Left lung (tissue), 4 donors: ENCODE measurements at regions not wholly inside any gene's neighbourhood (a gene's known extent, or its start where the extent isn't known, plus 50 kb on each side); places are given as distances from the start of the nearest gene placed in this dataset.
"Not testable (repeated sequence)": the region's sequence is repeated elsewhere in the genome, so short reads cannot be mapped to it uniquely, and the experiment has no call there.

ENCODE experiments used
- ATAC-seq: fragments of 200-7000 bp; cut with Tn5 transposase; one replicate; pipeline ENCODE4 v1.9.1; 2020; ENCODE audit warnings: moderate library complexity
- DNase-seq, 4 donors: peaks; one replicate each; pipeline ENCODE4 v3.0.0-alpha.2; 2013 to 2020
- H3K27ac ChIP-seq, 2 donors: fragments of 200-600 bp; sonication (generic) in 1 of 2; one replicate each; pipeline versions ENCODE4 v1.5.0 to v1.8.0; 2020 to 2021
- H3K27me3 ChIP-seq, 2 donors: fragments of 200-600 bp; sonication (generic) in 1 of 2; one replicate each; pipeline versions ENCODE4 v1.5.0 to v1.8.0; 2020 to 2021
- H3K36me3 ChIP-seq, 2 donors: fragments of 200-600 bp; sonication (generic) in 1 of 2; one replicate each; pipeline versions ENCODE4 v1.5.0 to v1.8.0; 2020 to 2021
- H3K4me1 ChIP-seq, 2 donors: fragments of 200-600 bp; one replicate each; pipeline ENCODE4 v1.8.0; 2021
- H3K4me3 ChIP-seq, 2 donors: fragments of 200-600 bp; sonication (generic) in 1 of 2; one replicate each; pipeline versions ENCODE4 v1.5.0 to v1.8.0; 2020 to 2021; ENCODE audit warnings: mild to moderate bottlenecking in 1 of 2
- H3K9me3 ChIP-seq, 2 donors: fragments of 200-600 bp; sonication (generic) in 1 of 2; one replicate each; pipeline versions ENCODE4 v1.5.0 to v1.8.0; 2020 to 2021
- CTCF ChIP-seq, 2 donors: fragments of 200-600 bp; sonication (generic) in 1 of 2; IDR thresholded peaks; one replicate each; pipeline versions ENCODE4 v1.5.0 to v1.8.0; 2021; ENCODE audit warnings: antibody characterized with exemption in 2 of 2
- intact Hi-C, 2 donors: fragments of 100-400 bp; cut with DNase I; formaldehyde crosslinking; loops; one replicate each; pipeline versions ENCODE4 v1.11.2 to v1.14.2; 2022
- donor health status: DM: no; HTN: yes; CAD: no.
- donor health status: DM: no; HTN: no; CAD: no.

GRCh38 chr5:21574438-21574837 is 1278.7 kb downstream of the CDH12 start:
- DNase-seq (peak in 1 of 4 donors; percentile 19), ATAC-seq (peak; percentile 35)
- H3K27me3 ChIP-seq, result no peaks in the 10 kb centered on the region
- H3K36me3 ChIP-seq, result no peaks in the 10 kb centered on the region
- intact Hi-C loops, result no loop called here
- no peak overlapping the region for H3K27ac ChIP-seq
- no peak overlapping the region for H3K4me3 ChIP-seq
- no peak for TF ChIP-seq CTCF (IDR thresholded peaks at IDR 0.05)
- H3K4me1 ChIP-seq, result no peaks in the 10 kb centered on the region
- no peaks in the 10 kb centered on the region for H3K9me3 ChIP-seq

GRCh38 chr5:21573416-21574314 is 1279.5 kb downstream of the CDH12 start:
- DNase-seq, result no peak
- Histone ChIP-seq H3K27me3 (no peaks in the 10 kb centered on the region), H3K9me3 (no peaks in the 10 kb centered on the region), H3K27ac (no peak overlapping the region), H3K36me3 (no peaks in the 10 kb centered on the region), H3K4me1 (no peaks in the 10 kb centered on the region), H3K4me3 (no peak overlapping the region)
- TF ChIP-seq CTCF (IDR thresholded peaks at IDR 0.05), result no peak
- no peak for ATAC-seq
- intact Hi-C loops, result no loop called here

GRCh38 chr5:21571196-21571595 is 1281.9 kb downstream of the CDH12 start:
- DNase-seq, H3K27ac ChIP-seq, ATAC-seq, H3K36me3 ChIP-seq, intact Hi-C loops, H3K9me3 ChIP-seq, H3K4me1 ChIP-seq, H3K4me3 ChIP-seq, H3K27me3 ChIP-seq: not testable (repeated sequence)

- H3K9me3 ChIP-seq, intact Hi-C loops, ATAC-seq, H3K27me3 ChIP-seq, H3K36me3 ChIP-seq, DNase-seq, H3K27ac ChIP-seq, H3K4me3 ChIP-seq, H3K4me1 ChIP-seq: not testable (repeated sequence)
Measured at GRCh38 chr5:21559109-21559508, 1294.0 kb downstream of the CDH12 start.

GRCh38 chr5:21552263-21552662 is 1300.9 kb downstream of the CDH12 start:
- H3K27ac ChIP-seq, H3K4me1 ChIP-seq, intact Hi-C loops, H3K36me3 ChIP-seq, H3K9me3 ChIP-seq, H3K27me3 ChIP-seq, DNase-seq, H3K4me3 ChIP-seq, ATAC-seq: not testable (repeated sequence)

GRCh38 chr5:21550916-21551315 is 1302.2 kb downstream of the CDH12 start:
- H3K27me3 ChIP-seq, H3K4me3 ChIP-seq, H3K36me3 ChIP-seq, ATAC-seq, intact Hi-C loops, H3K4me1 ChIP-seq, H3K27ac ChIP-seq, DNase-seq, H3K9me3 ChIP-seq: not testable (repeated sequence)

GRCh38 chr5:21547656-21548055 is 1305.5 kb downstream of the CDH12 start:
- H3K27me3 ChIP-seq, H3K4me1 ChIP-seq, ATAC-seq, DNase-seq, H3K4me3 ChIP-seq, intact Hi-C loops, H3K27ac ChIP-seq, H3K36me3 ChIP-seq, H3K9me3 ChIP-seq: not testable (repeated sequence)

GRCh38 chr5:21535114-21535513 is 1318.0 kb downstream of the CDH12 start:
- ATAC-seq, H3K27ac ChIP-seq, H3K36me3 ChIP-seq, H3K27me3 ChIP-seq, intact Hi-C loops, H3K9me3 ChIP-seq, H3K4me1 ChIP-seq, DNase-seq, H3K4me3 ChIP-seq: not testable (repeated sequence)

GRCh38 chr5:21521157-21521556 is 1332.0 kb downstream of the CDH12 start:
- H3K9me3 ChIP-seq, ATAC-seq, H3K4me3 ChIP-seq, intact Hi-C loops, H3K27ac ChIP-seq, H3K36me3 ChIP-seq, DNase-seq, H3K4me1 ChIP-seq, H3K27me3 ChIP-seq: not testable (repeated sequence)

- H3K9me3 ChIP-seq, H3K4me1 ChIP-seq, H3K27me3 ChIP-seq, H3K27ac ChIP-seq, intact Hi-C loops, H3K4me3 ChIP-seq, ATAC-seq: not testable (repeated sequence)
- peaks cover 0 to 33% of the 10 kb centered on the region in 2 donors for H3K36me3 ChIP-seq
- peak in 1 of 4 donors; percentile 67 for DNase-seq
Measured at GRCh38 chr5:21496926-21497325, 1356.2 kb downstream of the CDH12 start.

- intact Hi-C loops, H3K9me3 ChIP-seq, ATAC-seq, H3K4me1 ChIP-seq, H3K27me3 ChIP-seq, H3K27ac ChIP-seq, H3K4me3 ChIP-seq: not testable (repeated sequence)
- H3K36me3 ChIP-seq, result peaks cover 0 to 40% of the 10 kb centered on the region in 2 donors
- DNase-seq, result peak in 1 of 4 donors; percentile 81
Measured at GRCh38 chr5:21496056-21496455, 1357.1 kb downstream of the CDH12 start.
